ENCODE measurements at regions not wholly inside any gene's neighbourhood (a gene's known extent, or its start where the extent isn't known, plus 50 kb on each side); places are given as distances from the start of the nearest gene placed in this dataset.

GRCh38 chr6:170086639-170087420, 204.0 kb downstream of the DLL1 start:
- Histone ChIP-seq H3K4me3 (ENCODE audit: low read depth, low read length) (no peak overlapping the region), H3K4me1 (ENCODE audit: control insufficient read depth, insufficient read depth, low read length) (no peaks in the 10 kb centered on the region), H3K9me3 (ENCODE audit: control insufficient read depth, insufficient read depth, low read depth, low read length) (no peaks in the 10 kb centered on the region), H3K27me3 (ENCODE audit: control insufficient read depth, insufficient read depth, low read length) (no peaks in the 10 kb centered on the region), H3K9ac (ENCODE audit: low read length) (no peak overlapping the region), H3K27ac (ENCODE audit: low read depth, low read length) (no peak overlapping the region), H3K36me3 (ENCODE audit: control insufficient read depth, insufficient read depth, low read length) (no peaks in the 10 kb centered on the region)

- H3K27me3 ChIP-seq (ENCODE audit: control insufficient read depth, insufficient read depth, low read length) = no peaks in the 10 kb centered on the region
- no peak overlapping the region for H3K27ac ChIP-seq (ENCODE audit: low read depth, low read length)
- no peak overlapping the region for H3K9ac ChIP-seq (ENCODE audit: low read length)
- H3K9me3 ChIP-seq (ENCODE audit: control insufficient read depth, insufficient read depth, low read depth, low read length) = no peaks in the 10 kb centered on the region
- H3K36me3 ChIP-seq (ENCODE audit: control insufficient read depth, insufficient read depth, low read length) = no peaks in the 10 kb centered on the region
- H3K4me3 ChIP-seq (ENCODE audit: low read depth, low read length) = no peak overlapping the region
- no peaks in the 10 kb centered on the region for H3K4me1 ChIP-seq (ENCODE audit: control insufficient read depth, insufficient read depth, low read length)
Observed at GRCh38 chr6:170085475-170086401, 205.1 kb downstream of the DLL1 start.

- H3K36me3 ChIP-seq (ENCODE audit: control insufficient read depth, insufficient read depth, low read length) = no peaks in the 10 kb centered on the region
- H3K4me3 ChIP-seq (ENCODE audit: low read depth, low read length) = no peak overlapping the region
- no peaks in the 10 kb centered on the region for H3K27me3 ChIP-seq (ENCODE audit: control insufficient read depth, insufficient read depth, low read length)
- no peak overlapping the region for H3K9ac ChIP-seq (ENCODE audit: low read length)
- H3K9me3 ChIP-seq (ENCODE audit: control insufficient read depth, insufficient read depth, low read depth, low read length) = peaks cover 6% of the 10 kb centered on the region
- no peaks in the 10 kb centered on the region for H3K4me1 ChIP-seq (ENCODE audit: control insufficient read depth, insufficient read depth, low read length)
- H3K27ac ChIP-seq (ENCODE audit: low read depth, low read length) = no peak overlapping the region
Observed at GRCh38 chr6:170084166-170084730, 206.6 kb downstream of the DLL1 start.

- H3K27ac ChIP-seq (ENCODE audit: low read depth, low read length) = no peak overlapping the region
- H3K27me3 ChIP-seq (ENCODE audit: control insufficient read depth, insufficient read depth, low read length) = no peaks in the 10 kb centered on the region
- no peak overlapping the region for H3K4me3 ChIP-seq (ENCODE audit: low read depth, low read length)
- peaks cover 14% of the 10 kb centered on the region for H3K9me3 ChIP-seq (ENCODE audit: control insufficient read depth, insufficient read depth, low read depth, low read length)
- no peak overlapping the region for H3K9ac ChIP-seq (ENCODE audit: low read length)
- H3K36me3 ChIP-seq (ENCODE audit: control insufficient read depth, insufficient read depth, low read length) = no peaks in the 10 kb centered on the region
- H3K4me1 ChIP-seq (ENCODE audit: control insufficient read depth, insufficient read depth, low read length) = no peaks in the 10 kb centered on the region
Observed at GRCh38 chr6:170083236-170084051, 207.4 kb downstream of the DLL1 start.

- H3K4me3 ChIP-seq (ENCODE audit: low read depth, low read length) = no peak overlapping the region
- H3K9ac ChIP-seq (ENCODE audit: low read length) = no peak overlapping the region
- no peak overlapping the region for H3K27ac ChIP-seq (ENCODE audit: low read depth, low read length)
- H3K4me1 ChIP-seq (ENCODE audit: control insufficient read depth, insufficient read depth, low read length) = no peaks in the 10 kb centered on the region
- no peaks in the 10 kb centered on the region for H3K27me3 ChIP-seq (ENCODE audit: control insufficient read depth, insufficient read depth, low read length)
- H3K36me3 ChIP-seq (ENCODE audit: control insufficient read depth, insufficient read depth, low read length) = no peaks in the 10 kb centered on the region
- H3K9me3 ChIP-seq (ENCODE audit: control insufficient read depth, insufficient read depth, low read depth, low read length) = peaks cover 16% of the 10 kb centered on the region
Observed at GRCh38 chr6:170082531-170083187, 208.2 kb downstream of the DLL1 start.

GRCh38 chr6:170082067-170082466, 208.8 kb downstream of the DLL1 start:
- H3K27me3 ChIP-seq (ENCODE audit: control insufficient read depth, insufficient read depth, low read length) = no peaks in the 10 kb centered on the region
- H3K36me3 ChIP-seq (ENCODE audit: control insufficient read depth, insufficient read depth, low read length) = no peaks in the 10 kb centered on the region
- no peak overlapping the region for H3K27ac ChIP-seq (ENCODE audit: low read depth, low read length)
- H3K9ac ChIP-seq (ENCODE audit: low read length) = no peak overlapping the region
- no peak overlapping the region for H3K4me3 ChIP-seq (ENCODE audit: low read depth, low read length)
- H3K9me3 ChIP-seq (ENCODE audit: control insufficient read depth, insufficient read depth, low read depth, low read length) = peaks cover 16% of the 10 kb centered on the region
- no peaks in the 10 kb centered on the region for H3K4me1 ChIP-seq (ENCODE audit: control insufficient read depth, insufficient read depth, low read length)

- no peak overlapping the region for H3K9ac ChIP-seq (ENCODE audit: low read length)
- H3K4me1 ChIP-seq (ENCODE audit: control insufficient read depth, insufficient read depth, low read length) = no peaks in the 10 kb centered on the region
- H3K27ac ChIP-seq (ENCODE audit: low read depth, low read length) = no peak overlapping the region
- no peaks in the 10 kb centered on the region for H3K27me3 ChIP-seq (ENCODE audit: control insufficient read depth, insufficient read depth, low read length)
- H3K9me3 ChIP-seq (ENCODE audit: control insufficient read depth, insufficient read depth, low read depth, low read length) = peaks cover 16% of the 10 kb centered on the region
- no peaks in the 10 kb centered on the region for H3K36me3 ChIP-seq (ENCODE audit: control insufficient read depth, insufficient read depth, low read length)
- no peak overlapping the region for H3K4me3 ChIP-seq (ENCODE audit: low read depth, low read length)
Observed at GRCh38 chr6:170081556-170081955, 209.3 kb downstream of the DLL1 start.

GRCh38 chr6:170080828-170081371, 210.0 kb downstream of the DLL1 start:
- Histone ChIP-seq H3K27me3 (ENCODE audit: control insufficient read depth, insufficient read depth, low read length) (no peaks in the 10 kb centered on the region), H3K36me3 (ENCODE audit: control insufficient read depth, insufficient read depth, low read length) (no peaks in the 10 kb centered on the region), H3K4me1 (ENCODE audit: control insufficient read depth, insufficient read depth, low read length) (no peaks in the 10 kb centered on the region), H3K27ac (ENCODE audit: low read depth, low read length) (no peak overlapping the region), H3K9me3 (ENCODE audit: control insufficient read depth, insufficient read depth, low read depth, low read length) (peaks cover 16% of the 10 kb centered on the region), H3K4me3 (ENCODE audit: low read depth, low read length) (no peak overlapping the region), H3K9ac (ENCODE audit: low read length) (no peak overlapping the region)

- Histone ChIP-seq H3K4me3 (ENCODE audit: low read depth, low read length) (no peak overlapping the region), H3K27ac (ENCODE audit: low read depth, low read length) (no peak overlapping the region), H3K4me1 (ENCODE audit: control insufficient read depth, insufficient read depth, low read length) (no peaks in the 10 kb centered on the region), H3K9ac (ENCODE audit: low read length) (no peak overlapping the region), H3K36me3 (ENCODE audit: control insufficient read depth, insufficient read depth, low read length) (no peaks in the 10 kb centered on the region), H3K27me3 (ENCODE audit: control insufficient read depth, insufficient read depth, low read length) (no peaks in the 10 kb centered on the region), H3K9me3 (ENCODE audit: control insufficient read depth, insufficient read depth, low read depth, low read length) (peaks cover 16% of the 10 kb centered on the region)
Observed at GRCh38 chr6:170080169-170080827, 210.6 kb downstream of the DLL1 start.
